Ovary (tissue), 3 donors: ENCODE measurements at regions not wholly inside any gene's neighbourhood (a gene's known extent, or its start where the extent isn't known, plus 50 kb on each side); places are given as distances from the start of the nearest gene placed in this dataset.

ENCODE experiments used
- CTCF ChIP-seq, 3 donors: fragments of 450-650 bp in 2 of 3; fragments of 200-600 bp in 1 of 3; IDR thresholded peaks; one replicate each; pipeline versions ENCODE4 v1.5.1 to v1.8.0; 2016 to 2022; ENCODE audit warnings: antibody characterized with exemption in 3 of 3, mild to moderate bottlenecking in 1 of 3
- EP300 ChIP-seq: sonication (generic); formaldehyde crosslinking; IDR thresholded peaks from one replicate; pipeline ENCODE4 v1.6.1; 2017; ENCODE audit warnings: antibody characterized with exemption
- POLR2A ChIP-seq: fragments of 450-650 bp; IDR thresholded peaks from one replicate; pipeline ENCODE4 v1.6.1; 2017; ENCODE audit warnings: antibody characterized with exemption, mild to moderate bottlenecking, moderate library complexity
- donor health status: DM: no; HTN: no; CAD: no.

GRCh38 chr3:3693593-3693992, 105.6 kb upstream of the LRRN1 start:
- no peak for TF ChIP-seq EP300
- no peak for TF ChIP-seq CTCF (IDR thresholded peaks at IDR 0.05)
- no peak for TF ChIP-seq POLR2A
